ENCODE measurements at regions not wholly inside any gene's neighbourhood (a gene's known extent, or its start where the extent isn't known, plus 50 kb on each side); places are given as distances from the start of the nearest gene placed in this dataset.

GRCh38 chr7:131890176-131890575 is 333.7 kb upstream of the PODXL start:
- TF ChIP-seq EZH2phosphoT487 (IDR thresholded peaks at IDR 0.05) = no peak
- TF ChIP-seq CTCF (IDR thresholded peaks at IDR 0.05) = no peak
